ENCODE measurements at regions not wholly inside any gene's neighbourhood (a gene's known extent, or its start where the extent isn't known, plus 50 kb on each side); places are given as distances from the start of the nearest gene placed in this dataset.

GRCh38 chr20:40082436-40082835 is 606.6 kb downstream of the MAFB start:
- intact Hi-C loops (cut with DNase I), result no loop called here
- no peak for TF ChIP-seq POLR2A (IDR thresholded peaks at IDR 0.05)
- Histone ChIP-seq H3K4me3 (no peak overlapping the region), H3K4me1 (no peaks in the 10 kb centered on the region), H3K27me3 (no peaks in the 10 kb centered on the region), H3K9me3 (no peaks in the 10 kb centered on the region), H3K36me3 (replicated peaks in 1 of 2; ENCODE audit: insufficient read depth in 1 of 2, low read depth in 2 of 2) (no peaks in the 10 kb centered on the region), H3K27ac (no peak overlapping the region)
- no peak for DNase-seq
- WGBS, 2 donors, result 72 to 78% methylated on average over 3 of the region's 3 CpGs
- no peak for ATAC-seq

GRCh38 chr20:40081653-40082052 is 607.4 kb downstream of the MAFB start:
- no peak overlapping the region for H3K4me3 ChIP-seq
- H3K36me3 ChIP-seq (replicated peaks in 1 of 2; ENCODE audit: insufficient read depth in 1 of 2, low read depth in 2 of 2), result no peaks in the 10 kb centered on the region
- H3K27ac ChIP-seq, result no peak overlapping the region
- intact Hi-C loops (cut with DNase I), result no loop called here
- no peaks in the 10 kb centered on the region for H3K27me3 ChIP-seq
- H3K4me1 ChIP-seq, result no peaks in the 10 kb centered on the region
- no peak for DNase-seq
- 46 to 76% methylated on average over 3 of the region's 3 CpGs for WGBS, 2 donors
- no peak for ATAC-seq
- no peaks in the 10 kb centered on the region for H3K9me3 ChIP-seq
- TF ChIP-seq CTCF (IDR thresholded peaks at IDR 0.05), result no peak
- TF ChIP-seq POLR2A (IDR thresholded peaks at IDR 0.05), result no peak

DNA sequence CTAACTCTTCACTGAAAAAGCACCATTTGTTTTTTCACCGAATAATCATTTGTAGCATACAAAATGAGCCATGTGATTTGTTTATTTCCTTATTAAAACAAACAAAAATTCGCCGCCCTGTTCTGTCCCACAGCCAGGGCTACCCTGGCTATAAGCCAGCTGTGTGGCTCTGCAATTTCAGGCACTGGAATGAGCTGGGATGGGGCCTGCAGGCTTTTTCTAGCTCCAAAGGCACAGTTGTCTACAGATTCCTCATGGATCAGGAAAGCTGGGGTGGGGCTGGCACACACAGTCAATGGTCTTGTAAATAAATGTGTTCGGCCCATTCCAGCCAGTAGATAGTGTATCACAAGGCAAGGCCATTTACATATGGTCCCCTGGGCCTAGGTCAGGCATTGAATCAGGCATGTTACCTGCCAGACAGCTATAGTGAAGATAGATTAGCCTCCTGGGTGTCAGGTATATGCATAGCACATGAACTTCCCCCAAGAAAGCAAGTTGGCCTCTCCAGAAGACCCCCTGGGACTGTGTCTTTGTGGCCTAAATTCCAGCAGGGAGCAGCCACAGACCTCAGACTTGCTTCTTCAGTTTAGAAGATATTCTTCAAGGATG is 608.9 kb downstream of the MAFB start:
- DNase-seq (peak in 3 of 4 donors; percentile 9 to 18 (median 10)), ATAC-seq (no peak)
- no peaks in the 10 kb centered on the region for H3K36me3 ChIP-seq (replicated peaks in 1 of 2; ENCODE audit: insufficient read depth in 1 of 2, low read depth in 2 of 2)
- intact Hi-C loops (cut with DNase I), result no loop called here
- H3K4me1 ChIP-seq, result no peaks in the 10 kb centered on the region
- TF ChIP-seq CTCF (IDR thresholded peaks at IDR 0.05), result no peak
- TF ChIP-seq POLR2A (IDR thresholded peaks at IDR 0.05), result no peak
- no peak overlapping the region for H3K4me3 ChIP-seq
- H3K27me3 ChIP-seq, result no peaks in the 10 kb centered on the region
- H3K27ac ChIP-seq, result no peak overlapping the region
- no peaks in the 10 kb centered on the region for H3K9me3 ChIP-seq
- WGBS, 2 donors, result 15 to 23% methylated on average over 4 of the region's 4 CpGs

DNA sequence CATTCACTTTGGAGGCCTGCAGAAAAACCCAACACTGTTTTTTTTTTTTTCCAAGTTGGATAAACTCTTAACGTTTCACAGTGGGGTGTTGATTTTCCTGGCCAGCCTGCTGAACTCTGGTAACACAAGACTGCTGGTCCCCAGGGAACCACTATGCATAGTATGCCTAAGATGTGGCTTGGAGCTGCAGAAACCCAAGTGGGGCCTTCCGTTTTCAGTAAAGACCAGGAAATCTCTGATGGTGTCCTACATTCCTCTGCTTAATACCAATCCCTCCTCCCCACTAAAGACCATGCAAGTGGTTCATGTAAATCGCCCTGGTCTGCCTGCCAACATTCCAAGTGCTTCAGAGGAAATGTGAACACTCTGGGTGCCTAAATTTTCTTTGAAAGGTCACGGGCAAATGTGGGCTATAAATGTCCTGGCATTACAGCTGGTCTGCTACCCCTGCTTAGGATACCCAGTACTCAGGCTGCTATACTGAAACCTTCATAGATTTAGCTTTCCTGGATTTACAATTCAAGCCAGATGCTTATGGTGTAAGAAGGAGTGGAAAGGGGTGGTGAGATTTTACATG is 615.4 kb downstream of the MAFB start:
- H3K36me3 ChIP-seq (replicated peaks in 1 of 2; ENCODE audit: insufficient read depth in 1 of 2, low read depth in 2 of 2), result no peaks in the 10 kb centered on the region

DNA sequence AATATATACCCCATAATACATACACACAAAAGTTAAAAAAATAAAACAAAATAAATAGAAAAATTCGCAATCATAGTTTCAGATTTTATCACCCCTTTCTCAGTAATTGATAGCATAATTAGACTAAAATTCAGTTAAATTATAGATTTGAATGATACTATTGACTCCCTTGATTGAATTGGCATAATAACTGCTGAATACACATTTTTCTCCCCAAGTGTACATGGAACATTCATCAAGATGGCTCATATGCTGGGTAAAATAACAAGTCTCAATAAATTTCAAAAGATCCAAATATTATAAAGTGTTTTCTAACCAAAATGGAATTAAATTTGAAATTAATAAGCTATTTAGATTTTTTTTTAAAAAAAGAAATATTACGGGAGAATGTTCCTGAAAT is 616.1 kb downstream of the MAFB start:
- Histone ChIP-seq H3K9me3 (no peaks in the 10 kb centered on the region), H3K27ac (no peak overlapping the region), H3K27me3 (no peaks in the 10 kb centered on the region), H3K4me1 (no peaks in the 10 kb centered on the region), H3K4me3 (no peak overlapping the region), H3K36me3 (replicated peaks in 1 of 2; ENCODE audit: insufficient read depth in 1 of 2, low read depth in 2 of 2) (no peaks in the 10 kb centered on the region)
- 68 to 75% methylated on average over 2 of the region's 2 CpGs for WGBS, 2 donors
- DNase-seq (no peak), ATAC-seq (no peak)
- TF ChIP-seq POLR2A (IDR thresholded peaks at IDR 0.05) (no peak), CTCF (IDR thresholded peaks at IDR 0.05) (no peak)
- intact Hi-C loops (cut with DNase I), result no loop called here

More for the DNA sequence above, 615.4 kb downstream of the MAFB start:
- no peak overlapping the region for H3K27ac ChIP-seq
- no peak overlapping the region for H3K4me3 ChIP-seq
- H3K9me3 ChIP-seq, result no peaks in the 10 kb centered on the region
- no peaks in the 10 kb centered on the region for H3K4me1 ChIP-seq
- no peak for TF ChIP-seq POLR2A (IDR thresholded peaks at IDR 0.05)
- no peak for TF ChIP-seq CTCF (IDR thresholded peaks at IDR 0.05)
- intact Hi-C loops (cut with DNase I), result no loop called here
- no peaks in the 10 kb centered on the region for H3K27me3 ChIP-seq
- no peak for ATAC-seq
- DNase-seq, result no peak
- WGBS, 2 donors, result 33 to 37% methylated on average over 4 of the region's 4 CpGs

Data from body of pancreas (tissue), 4 donors.